ENCODE measurements at regions not wholly inside any gene's neighbourhood (a gene's known extent, or its start where the extent isn't known, plus 50 kb on each side); places are given as distances from the start of the nearest gene placed in this dataset.

DNA sequence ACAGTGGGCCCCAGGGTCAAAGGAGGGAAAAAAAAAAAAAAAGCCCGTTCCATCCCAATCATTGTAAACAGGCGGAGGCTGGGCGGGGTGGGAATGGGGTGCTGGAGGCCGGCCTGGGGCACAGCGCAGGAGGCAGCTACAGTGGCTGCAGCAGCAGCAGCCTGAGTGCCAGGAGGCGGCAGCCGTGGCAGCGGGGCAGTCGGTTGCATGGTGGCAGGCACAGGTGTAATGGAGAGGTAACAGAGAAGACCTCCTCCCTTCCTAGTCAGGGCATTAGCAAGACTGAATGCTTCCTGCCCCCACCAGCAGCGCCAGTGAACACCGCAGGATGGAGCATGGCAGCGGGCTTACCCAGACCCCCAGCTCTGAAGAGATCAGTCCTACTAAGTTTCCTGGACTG lies 279.1 kb upstream of the TTC14 start:
- TF ChIP-seq EZH2phosphoT487 (IDR thresholded peaks at IDR 0.05; ENCODE audit: insufficient read depth, low read depth) (no peak), EZH2 (IDR thresholded peaks at IDR 0.05; ENCODE audit: insufficient read depth, poor library complexity, severe bottlenecking) (no peak)
